Prostate gland (tissue), 2 donors: ENCODE measurements at regions not wholly inside any gene's neighbourhood (a gene's known extent, or its start where the extent isn't known, plus 50 kb on each side); places are given as distances from the start of the nearest gene placed in this dataset.
"Not testable (repeated sequence)": the region's sequence is repeated elsewhere in the genome, so short reads cannot be mapped to it uniquely, and the experiment has no call there.

Source experiments
- DNase-seq: peaks from one replicate; pipeline ENCODE4 v3.0.0-alpha.2; 2019; ENCODE audit warnings: low spot score
- H3K27ac ChIP-seq, 2 donors: fragments of 200-600 bp; sonication (generic); 2 replicates each; pipeline ENCODE4 v1.5.1; 2017 to 2019
- H3K27me3 ChIP-seq: fragments of 200-600 bp; sonication (generic); replicated peaks from 2 replicates; pipeline ENCODE4 v1.5.1; 2019; ENCODE audit not compliant: insufficient read depth
- H3K36me3 ChIP-seq, 2 donors: fragments of 200-600 bp; sonication (generic); 1 replicate in 1 of 2; 2 replicates in 1 of 2; pipeline versions ENCODE4 v1.5.1 to v1.8.1; 2017 to 2019
- H3K4me1 ChIP-seq: fragments of 200-600 bp; sonication (generic); replicated peaks from 2 replicates; pipeline ENCODE4 v1.5.1; 2019
- H3K4me3 ChIP-seq, 2 donors: fragments of 200-600 bp; sonication (generic); 2 replicates each; pipeline ENCODE4 v1.5.1; 2017 to 2019
- H3K9me3 ChIP-seq: fragments of 200-600 bp; sonication (generic); 2 replicates; pipeline ENCODE4 v1.5.1; 2017
- POLR2A ChIP-seq: fragments of 450-650 bp; IDR thresholded peaks from one replicate; pipeline ENCODE4 v1.6.1; 2016; ENCODE audit warnings: antibody characterized with exemption, mild to moderate bottlenecking
- POLR2AphosphoS5 ChIP-seq: sonication (generic); formaldehyde crosslinking; IDR thresholded peaks from one replicate; pipeline ENCODE4 v1.6.1; 2017; ENCODE audit warnings: antibody characterized with exemption
- WGBS: methylation state at CpG from one replicate; pipeline ENCODE4 v1.1.5; 2018; 5-methylcytosine and 5-hydroxymethylcytosine counted together
- intact Hi-C: fragments of 100-400 bp; cut with DNase I; formaldehyde crosslinking; loops from one replicate; pipeline ENCODE4 v1.14.2; 2022
- TF ChIP-seq, protein P1 (sequence below), 4 experiments: fragments of 200-600 bp in 2 of 4; fragments of 450-650 bp in 2 of 4; sonication (generic) in 2 of 4; IDR thresholded peaks; 1 replicate in 3 of 4; 2 replicates in 1 of 4; pipeline ENCODE4 v1.5.1; 2016 to 2019; ENCODE audit warnings: antibody characterized with exemption in 4 of 4, mild to moderate bottlenecking in 2 of 4, moderate library complexity in 2 of 4

DNA sequence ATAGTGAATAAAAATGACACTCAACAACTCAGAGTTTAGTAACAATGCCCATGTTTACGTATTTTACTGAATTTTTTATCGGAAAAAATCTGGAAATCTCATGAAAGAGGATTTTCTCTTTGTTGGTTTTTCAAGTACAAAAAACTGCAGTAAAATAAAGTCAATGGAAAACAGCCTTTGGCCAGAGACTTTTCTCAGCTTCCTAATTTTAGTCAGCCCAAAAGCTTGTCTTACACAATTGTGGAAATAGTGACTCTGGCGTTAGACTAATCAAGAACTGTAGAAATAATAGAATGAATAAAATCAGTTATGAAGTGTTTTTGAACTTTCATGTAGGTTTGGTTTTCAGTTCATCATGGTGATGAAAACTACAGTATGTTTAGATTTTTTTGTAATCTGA is 234.7 kb downstream of the DKK2 start:
- TF ChIP-seq POLR2A (no peak), POLR2AphosphoS5 (no peak)
- TF ChIP-seq, protein P1, sequence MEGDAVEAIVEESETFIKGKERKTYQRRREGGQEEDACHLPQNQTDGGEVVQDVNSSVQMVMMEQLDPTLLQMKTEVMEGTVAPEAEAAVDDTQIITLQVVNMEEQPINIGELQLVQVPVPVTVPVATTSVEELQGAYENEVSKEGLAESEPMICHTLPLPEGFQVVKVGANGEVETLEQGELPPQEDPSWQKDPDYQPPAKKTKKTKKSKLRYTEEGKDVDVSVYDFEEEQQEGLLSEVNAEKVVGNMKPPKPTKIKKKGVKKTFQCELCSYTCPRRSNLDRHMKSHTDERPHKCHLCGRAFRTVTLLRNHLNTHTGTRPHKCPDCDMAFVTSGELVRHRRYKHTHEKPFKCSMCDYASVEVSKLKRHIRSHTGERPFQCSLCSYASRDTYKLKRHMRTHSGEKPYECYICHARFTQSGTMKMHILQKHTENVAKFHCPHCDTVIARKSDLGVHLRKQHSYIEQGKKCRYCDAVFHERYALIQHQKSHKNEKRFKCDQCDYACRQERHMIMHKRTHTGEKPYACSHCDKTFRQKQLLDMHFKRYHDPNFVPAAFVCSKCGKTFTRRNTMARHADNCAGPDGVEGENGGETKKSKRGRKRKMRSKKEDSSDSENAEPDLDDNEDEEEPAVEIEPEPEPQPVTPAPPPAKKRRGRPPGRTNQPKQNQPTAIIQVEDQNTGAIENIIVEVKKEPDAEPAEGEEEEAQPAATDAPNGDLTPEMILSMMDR (IDR thresholded peaks at IDR 0.05) = no peak
- intact Hi-C loops = no loop called here
- H3K4me1 ChIP-seq = no peaks in the 10 kb centered on the region

DNA sequence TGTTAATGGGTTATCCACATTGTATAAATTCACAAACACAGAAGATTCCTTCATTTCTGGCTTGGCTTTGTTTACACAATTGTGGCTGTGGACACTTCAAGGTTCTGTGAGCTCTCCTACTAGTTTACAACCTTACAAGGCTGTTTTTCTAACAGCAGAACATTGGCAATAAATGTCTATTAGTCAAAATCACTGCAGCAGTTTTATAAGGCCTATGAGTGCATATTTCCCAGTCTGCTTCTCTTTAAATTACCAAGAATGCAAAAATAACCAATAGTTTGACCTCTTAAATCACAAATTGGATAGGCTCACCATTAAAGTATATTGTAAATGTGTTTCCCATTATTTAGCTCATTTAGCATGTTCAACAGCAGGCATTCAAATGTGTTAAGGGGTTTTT is 239.2 kb downstream of the DKK2 start:
- no peak overlapping the region for H3K27ac ChIP-seq
- intact Hi-C loops = no loop called here
- H3K27me3 ChIP-seq = no peaks in the 10 kb centered on the region
- TF ChIP-seq, protein P1 (IDR thresholded peaks at IDR 0.05) = no peak
- TF ChIP-seq POLR2AphosphoS5 (no peak), POLR2A (no peak)
- H3K4me1 ChIP-seq = no peaks in the 10 kb centered on the region
- DNase-seq = no peak
- H3K9me3 ChIP-seq = no peaks in the 10 kb centered on the region
- H3K36me3 ChIP-seq = no peaks in the 10 kb centered on the region
- H3K4me3 ChIP-seq = no peak overlapping the region

More for the DNA sequence above, 234.7 kb downstream of the DKK2 start:
- 80% methylated on average over 3 of the region's 3 CpGs for WGBS
- Histone ChIP-seq H3K9me3 (no peaks in the 10 kb centered on the region), H3K27ac (no peak overlapping the region), H3K4me3 (no peak overlapping the region), H3K36me3 (no peaks in the 10 kb centered on the region), H3K27me3 (no peaks in the 10 kb centered on the region)
- DNase-seq = no peak

DNA sequence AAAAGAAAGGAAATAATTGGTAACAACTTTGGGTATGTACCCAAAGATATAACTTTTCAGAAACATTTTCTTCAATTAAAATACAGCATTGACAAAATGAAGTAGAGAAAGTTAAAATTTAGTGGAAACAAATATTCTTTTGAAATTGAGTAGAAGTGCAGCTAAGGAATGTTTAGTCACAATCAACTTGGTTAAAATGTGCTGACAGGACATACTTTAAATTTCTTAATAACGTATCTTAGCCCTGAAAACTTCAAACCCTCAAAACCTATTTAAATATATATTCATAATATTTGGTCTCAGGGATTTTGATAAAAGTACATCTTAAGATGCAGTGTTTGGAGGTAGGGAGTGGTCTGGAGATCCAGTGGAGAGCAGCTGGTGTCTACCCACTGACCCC is 240.8 kb downstream of the DKK2 start:
- H3K4me1 ChIP-seq = no peaks in the 10 kb centered on the region
- no peak for TF ChIP-seq POLR2AphosphoS5
- TF ChIP-seq POLR2A = no peak
- TF ChIP-seq, protein P1 (IDR thresholded peaks at IDR 0.05) = no peak
- intact Hi-C loops = no loop called here
- WGBS = 66% methylated on average over 1 of the region's 1 CpG
- no peak for DNase-seq
- no peaks in the 10 kb centered on the region for H3K36me3 ChIP-seq
- no peak overlapping the region for H3K4me3 ChIP-seq
- no peaks in the 10 kb centered on the region for H3K27me3 ChIP-seq
- H3K9me3 ChIP-seq = no peaks in the 10 kb centered on the region
- H3K27ac ChIP-seq = no peak overlapping the region

DNA sequence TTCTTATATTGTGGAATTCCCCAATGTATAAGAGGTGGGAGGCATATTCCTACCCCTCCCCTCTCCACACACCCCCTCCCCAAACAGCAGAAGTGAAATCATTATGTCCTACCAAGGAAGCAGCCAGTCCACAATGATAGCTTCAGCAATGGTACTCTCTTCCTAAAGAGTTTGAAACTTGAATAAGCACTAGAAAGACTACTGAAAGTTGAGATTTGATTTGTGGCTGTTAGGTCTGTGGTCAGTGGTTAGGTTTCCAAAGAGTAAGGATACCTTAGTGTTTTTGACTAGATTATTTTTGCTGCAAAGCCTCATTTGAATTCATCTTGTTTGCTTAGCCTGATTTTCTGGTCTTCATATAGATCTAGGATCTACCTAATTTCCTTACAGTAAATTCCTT is 242.2 kb downstream of the DKK2 start:
- H3K27ac ChIP-seq = no peak overlapping the region
- no peak for DNase-seq
- no peaks in the 10 kb centered on the region for H3K27me3 ChIP-seq
- no peaks in the 10 kb centered on the region for H3K4me1 ChIP-seq
- no peaks in the 10 kb centered on the region for H3K9me3 ChIP-seq
- no peak overlapping the region for H3K4me3 ChIP-seq
- H3K36me3 ChIP-seq = no peaks in the 10 kb centered on the region
- intact Hi-C loops = no loop called here
- TF ChIP-seq, protein P1 (IDR thresholded peaks at IDR 0.05) = no peak
- no peak for TF ChIP-seq POLR2A
- TF ChIP-seq POLR2AphosphoS5 = no peak

DNA sequence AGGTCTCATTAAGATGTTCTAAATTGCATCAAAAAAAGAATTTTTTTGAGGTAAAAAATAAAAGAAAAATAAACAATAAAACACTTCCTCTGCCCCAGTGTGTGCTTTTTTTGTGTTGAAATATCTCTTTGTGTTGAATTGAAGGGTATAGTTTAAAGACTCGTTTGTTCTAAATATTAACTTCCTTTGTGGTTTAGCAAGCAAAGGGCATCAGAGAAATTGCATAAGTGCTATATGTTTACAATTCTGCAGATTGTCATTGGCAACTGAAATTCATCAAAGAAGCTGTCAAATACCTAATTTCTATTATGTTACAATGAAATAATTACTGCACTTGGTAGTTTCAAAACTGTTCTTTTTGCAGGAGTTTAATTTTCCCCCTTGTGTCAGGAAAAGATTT is 260.5 kb downstream of the DKK2 start:
- TF ChIP-seq POLR2AphosphoS5 = no peak
- no peak for TF ChIP-seq POLR2A
- TF ChIP-seq, protein P1 (IDR thresholded peaks at IDR 0.05) = no peak
- Histone ChIP-seq H3K27ac (no peak overlapping the region), H3K4me3 (no peak overlapping the region), H3K36me3 (no peaks in the 10 kb centered on the region), H3K9me3 (no peaks in the 10 kb centered on the region), H3K4me1 (no peaks in the 10 kb centered on the region), H3K27me3 (no peaks in the 10 kb centered on the region)
- no peak for DNase-seq
- 28% methylated on average over 1 of the region's 1 CpG for WGBS
- intact Hi-C loops = no loop called here

DNA sequence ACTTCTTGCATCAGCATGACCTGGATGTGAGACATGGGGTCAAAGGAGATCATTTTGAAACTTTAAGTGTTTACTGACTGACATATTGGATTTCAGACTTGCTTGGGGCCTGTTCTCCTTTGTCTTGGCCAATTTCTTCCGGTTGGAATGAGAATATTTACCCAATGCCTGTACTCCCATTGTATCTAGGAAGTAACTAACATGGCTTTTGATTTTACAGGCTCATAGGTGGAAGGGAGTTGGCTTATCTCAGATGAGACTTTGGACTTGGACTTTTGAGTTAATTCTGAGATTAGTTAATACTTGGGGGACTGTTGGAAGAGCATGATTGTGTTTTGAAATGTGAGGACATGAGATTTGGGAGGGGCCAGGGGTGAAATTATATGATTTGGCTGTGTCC is 262.1 kb downstream of the DKK2 start:
- 66% methylated on average over 1 of the region's 1 CpG for WGBS
- intact Hi-C loops = not testable (repeated sequence)

More for the DNA sequence above, 262.1 kb downstream of the DKK2 start:
- not testable (repeated sequence) for H3K4me1 ChIP-seq, H3K4me3 ChIP-seq, H3K36me3 ChIP-seq, H3K27ac ChIP-seq, H3K9me3 ChIP-seq, DNase-seq, H3K27me3 ChIP-seq
